ENCODE measurements at regions not wholly inside any gene's neighbourhood (a gene's known extent, or its start where the extent isn't known, plus 50 kb on each side); places are given as distances from the start of the nearest gene placed in this dataset.

DNA sequence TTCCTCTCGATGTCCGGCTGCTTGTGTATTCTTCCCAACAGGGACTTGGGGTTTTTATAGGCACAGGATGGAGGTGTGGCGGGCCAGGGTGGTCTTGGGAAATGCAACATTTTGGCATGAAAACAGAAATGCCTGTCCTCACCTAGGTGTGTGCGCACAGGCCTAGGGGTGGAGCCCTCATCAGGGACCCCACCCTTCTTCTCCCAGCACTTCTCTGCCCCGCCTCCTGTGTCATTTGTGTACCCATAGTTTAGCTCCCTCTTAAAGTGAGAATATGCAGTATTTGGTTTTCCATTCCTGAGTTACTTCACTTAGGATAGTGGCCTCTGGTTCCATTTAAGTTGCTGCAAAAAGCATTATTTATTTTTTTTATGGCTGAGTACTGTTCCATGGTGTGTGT lies 90.2 kb upstream of the ITGB1 start:
- TF ChIP-seq POLR2A (IDR thresholded peaks at IDR 0.05) (no peak), POLR2AphosphoS5 (IDR thresholded peaks at IDR 0.05) (no peak)
- TF ChIP-seq, protein P1, sequence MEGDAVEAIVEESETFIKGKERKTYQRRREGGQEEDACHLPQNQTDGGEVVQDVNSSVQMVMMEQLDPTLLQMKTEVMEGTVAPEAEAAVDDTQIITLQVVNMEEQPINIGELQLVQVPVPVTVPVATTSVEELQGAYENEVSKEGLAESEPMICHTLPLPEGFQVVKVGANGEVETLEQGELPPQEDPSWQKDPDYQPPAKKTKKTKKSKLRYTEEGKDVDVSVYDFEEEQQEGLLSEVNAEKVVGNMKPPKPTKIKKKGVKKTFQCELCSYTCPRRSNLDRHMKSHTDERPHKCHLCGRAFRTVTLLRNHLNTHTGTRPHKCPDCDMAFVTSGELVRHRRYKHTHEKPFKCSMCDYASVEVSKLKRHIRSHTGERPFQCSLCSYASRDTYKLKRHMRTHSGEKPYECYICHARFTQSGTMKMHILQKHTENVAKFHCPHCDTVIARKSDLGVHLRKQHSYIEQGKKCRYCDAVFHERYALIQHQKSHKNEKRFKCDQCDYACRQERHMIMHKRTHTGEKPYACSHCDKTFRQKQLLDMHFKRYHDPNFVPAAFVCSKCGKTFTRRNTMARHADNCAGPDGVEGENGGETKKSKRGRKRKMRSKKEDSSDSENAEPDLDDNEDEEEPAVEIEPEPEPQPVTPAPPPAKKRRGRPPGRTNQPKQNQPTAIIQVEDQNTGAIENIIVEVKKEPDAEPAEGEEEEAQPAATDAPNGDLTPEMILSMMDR (IDR thresholded peaks at IDR 0.05), result no peak

Measured in prostate gland (tissue), 2 donors.